ENCODE measurements at regions not wholly inside any gene's neighbourhood (a gene's known extent, or its start where the extent isn't known, plus 50 kb on each side); places are given as distances from the start of the nearest gene placed in this dataset.

DNA sequence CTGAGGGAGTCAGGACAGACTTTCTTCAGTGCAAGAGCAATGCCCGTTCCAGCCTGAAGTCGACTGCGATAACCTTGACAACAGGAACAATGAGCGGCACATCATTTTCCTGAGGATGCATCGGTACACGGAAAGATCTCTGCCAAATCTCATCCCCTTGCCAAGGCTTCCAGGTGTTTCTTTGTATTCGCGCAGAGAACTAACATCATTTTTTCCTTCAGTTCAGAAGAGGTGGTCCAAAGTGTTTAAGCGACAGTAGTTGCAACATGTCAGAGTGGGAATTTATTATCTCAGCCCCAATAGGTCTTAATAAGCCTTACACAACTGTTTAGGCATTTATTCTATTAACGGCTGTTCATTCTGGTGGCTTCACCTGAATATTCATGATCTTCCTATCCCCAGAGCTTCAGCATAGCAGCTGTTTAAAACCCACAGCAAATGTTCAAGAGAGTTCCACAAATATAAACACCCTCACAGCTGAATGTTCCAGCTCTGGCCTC is 129.7 kb upstream of the NFIA start:
- Histone ChIP-seq H4K20me1 (ENCODE audit: insufficient read depth) (no peaks in the 10 kb centered on the region), H3K9me3 (ENCODE audit: control insufficient read depth in 1 of 2, insufficient read depth in 1 of 2, low read depth in 1 of 2, low read length in 2 of 2) (no peaks in the 10 kb centered on the region), H3K9me2 (ENCODE audit: insufficient read depth) (no peaks in the 10 kb centered on the region), H3K4me2 (ENCODE audit: low read length) (no peak overlapping the region), H3K36me3 (ENCODE audit: control insufficient read depth in 1 of 2, insufficient read depth in 2 of 2, low read length in 2 of 2) (no peaks in the 10 kb centered on the region), H3K27ac (ENCODE audit: low read depth, low read length) (no peak overlapping the region), H3K79me2 (ENCODE audit: insufficient read depth, low read length) (no peaks in the 10 kb centered on the region), H3K27me3 (ENCODE audit: insufficient read depth, low read length) (peaks cover 19% of the 10 kb centered on the region; the same call in 1 of the 2 replicates), H3K4me1 (ENCODE audit: control insufficient read depth in 1 of 2, insufficient read depth in 2 of 2, low read length in 2 of 2) (no peaks in the 10 kb centered on the region), H3K4me3 (replicated peaks in 1 of 2; ENCODE audit: low read depth in 1 of 2, low read length in 2 of 2) (no peak overlapping the region), H3K9ac (ENCODE audit: low read length) (no peak overlapping the region), H2AFZ (ENCODE audit: low read depth, low read length, poor library complexity, severe bottlenecking) (no peak overlapping the region)
- ATAC-seq: no peak
- no peak for DNase-seq (ENCODE audit: low read depth, low spot score)
- TF ChIP-seq RAD21 (IDR thresholded peaks at IDR 0.05; ENCODE audit: low read depth) (no peak), POLR2AphosphoS5 (IDR thresholded peaks at IDR 0.05; ENCODE audit: low read depth, low read length) (no peak), EZH2phosphoT487 (IDR thresholded peaks at IDR 0.05; ENCODE audit: borderline replicate concordance) (no peak), FOSL1 (IDR thresholded peaks at IDR 0.05; ENCODE audit: low read depth) (no peak), SIN3A (IDR thresholded peaks at IDR 0.05; ENCODE audit: low read depth) (no peak), ATF3 (IDR thresholded peaks at IDR 0.05) (no peak), YY1 (IDR thresholded peaks at IDR 0.05; ENCODE audit: extremely low read depth, insufficient replicate concordance, low read depth, low read length) (no peak), JUND (IDR thresholded peaks at IDR 0.05) (no peak), ELF1 (IDR thresholded peaks at IDR 0.05; ENCODE audit: borderline replicate concordance, low read depth) (no peak), TCF7L2 (IDR thresholded peaks at IDR 0.05; ENCODE audit: borderline replicate concordance, extremely low read depth, insufficient read depth, insufficient read length) (no peak), EGR1 (IDR thresholded peaks at IDR 0.05; ENCODE audit: low read depth) (no peak), EZH2 (IDR thresholded peaks at IDR 0.05) (no peak)
- TF ChIP-seq, protein P1, sequence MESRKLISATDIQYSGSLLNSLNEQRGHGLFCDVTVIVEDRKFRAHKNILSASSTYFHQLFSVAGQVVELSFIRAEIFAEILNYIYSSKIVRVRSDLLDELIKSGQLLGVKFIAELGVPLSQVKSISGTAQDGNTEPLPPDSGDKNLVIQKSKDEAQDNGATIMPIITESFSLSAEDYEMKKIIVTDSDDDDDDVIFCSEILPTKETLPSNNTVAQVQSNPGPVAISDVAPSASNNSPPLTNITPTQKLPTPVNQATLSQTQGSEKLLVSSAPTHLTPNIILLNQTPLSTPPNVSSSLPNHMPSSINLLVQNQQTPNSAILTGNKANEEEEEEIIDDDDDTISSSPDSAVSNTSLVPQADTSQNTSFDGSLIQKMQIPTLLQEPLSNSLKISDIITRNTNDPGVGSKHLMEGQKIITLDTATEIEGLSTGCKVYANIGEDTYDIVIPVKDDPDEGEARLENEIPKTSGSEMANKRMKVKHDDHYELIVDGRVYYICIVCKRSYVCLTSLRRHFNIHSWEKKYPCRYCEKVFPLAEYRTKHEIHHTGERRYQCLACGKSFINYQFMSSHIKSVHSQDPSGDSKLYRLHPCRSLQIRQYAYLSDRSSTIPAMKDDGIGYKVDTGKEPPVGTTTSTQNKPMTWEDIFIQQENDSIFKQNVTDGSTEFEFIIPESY (IDR thresholded peaks at IDR 0.05; ENCODE audit: extremely low read depth, insufficient replicate concordance, low read length): no peak
- TF ChIP-seq, protein P2, sequence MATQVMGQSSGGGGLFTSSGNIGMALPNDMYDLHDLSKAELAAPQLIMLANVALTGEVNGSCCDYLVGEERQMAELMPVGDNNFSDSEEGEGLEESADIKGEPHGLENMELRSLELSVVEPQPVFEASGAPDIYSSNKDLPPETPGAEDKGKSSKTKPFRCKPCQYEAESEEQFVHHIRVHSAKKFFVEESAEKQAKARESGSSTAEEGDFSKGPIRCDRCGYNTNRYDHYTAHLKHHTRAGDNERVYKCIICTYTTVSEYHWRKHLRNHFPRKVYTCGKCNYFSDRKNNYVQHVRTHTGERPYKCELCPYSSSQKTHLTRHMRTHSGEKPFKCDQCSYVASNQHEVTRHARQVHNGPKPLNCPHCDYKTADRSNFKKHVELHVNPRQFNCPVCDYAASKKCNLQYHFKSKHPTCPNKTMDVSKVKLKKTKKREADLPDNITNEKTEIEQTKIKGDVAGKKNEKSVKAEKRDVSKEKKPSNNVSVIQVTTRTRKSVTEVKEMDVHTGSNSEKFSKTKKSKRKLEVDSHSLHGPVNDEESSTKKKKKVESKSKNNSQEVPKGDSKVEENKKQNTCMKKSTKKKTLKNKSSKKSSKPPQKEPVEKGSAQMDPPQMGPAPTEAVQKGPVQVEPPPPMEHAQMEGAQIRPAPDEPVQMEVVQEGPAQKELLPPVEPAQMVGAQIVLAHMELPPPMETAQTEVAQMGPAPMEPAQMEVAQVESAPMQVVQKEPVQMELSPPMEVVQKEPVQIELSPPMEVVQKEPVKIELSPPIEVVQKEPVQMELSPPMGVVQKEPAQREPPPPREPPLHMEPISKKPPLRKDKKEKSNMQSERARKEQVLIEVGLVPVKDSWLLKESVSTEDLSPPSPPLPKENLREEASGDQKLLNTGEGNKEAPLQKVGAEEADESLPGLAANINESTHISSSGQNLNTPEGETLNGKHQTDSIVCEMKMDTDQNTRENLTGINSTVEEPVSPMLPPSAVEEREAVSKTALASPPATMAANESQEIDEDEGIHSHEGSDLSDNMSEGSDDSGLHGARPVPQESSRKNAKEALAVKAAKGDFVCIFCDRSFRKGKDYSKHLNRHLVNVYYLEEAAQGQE (IDR thresholded peaks at IDR 0.05; ENCODE audit: low read depth): no peak
- TF ChIP-seq, protein P3, sequence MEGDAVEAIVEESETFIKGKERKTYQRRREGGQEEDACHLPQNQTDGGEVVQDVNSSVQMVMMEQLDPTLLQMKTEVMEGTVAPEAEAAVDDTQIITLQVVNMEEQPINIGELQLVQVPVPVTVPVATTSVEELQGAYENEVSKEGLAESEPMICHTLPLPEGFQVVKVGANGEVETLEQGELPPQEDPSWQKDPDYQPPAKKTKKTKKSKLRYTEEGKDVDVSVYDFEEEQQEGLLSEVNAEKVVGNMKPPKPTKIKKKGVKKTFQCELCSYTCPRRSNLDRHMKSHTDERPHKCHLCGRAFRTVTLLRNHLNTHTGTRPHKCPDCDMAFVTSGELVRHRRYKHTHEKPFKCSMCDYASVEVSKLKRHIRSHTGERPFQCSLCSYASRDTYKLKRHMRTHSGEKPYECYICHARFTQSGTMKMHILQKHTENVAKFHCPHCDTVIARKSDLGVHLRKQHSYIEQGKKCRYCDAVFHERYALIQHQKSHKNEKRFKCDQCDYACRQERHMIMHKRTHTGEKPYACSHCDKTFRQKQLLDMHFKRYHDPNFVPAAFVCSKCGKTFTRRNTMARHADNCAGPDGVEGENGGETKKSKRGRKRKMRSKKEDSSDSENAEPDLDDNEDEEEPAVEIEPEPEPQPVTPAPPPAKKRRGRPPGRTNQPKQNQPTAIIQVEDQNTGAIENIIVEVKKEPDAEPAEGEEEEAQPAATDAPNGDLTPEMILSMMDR (IDR thresholded peaks at IDR 0.05 in 2 of 3, conservative IDR thresholded peaks at IDR 0.05 in 1 of 3; ENCODE audit: borderline replicate concordance in 1 of 3, insufficient read depth in 1 of 3, low read depth in 2 of 3, low read length in 2 of 3): no peak
- POLR2A ChIA-PET: no interaction called here
- CTCF ChIA-PET: no interaction called here
- intact Hi-C loops (cut with micrococcal nuclease): no loop called here
- RAD21 ChIA-PET (ENCODE audit: low non-redundant PET in 1 of 2, low total read pairs in 2 of 2, uncharacterized antibody in 2 of 2, unreplicated experiment in 2 of 2): no interaction called here
- BruUV-seq (replicated peaks): no TSS peak

Measured in HCT116 (cell line).